ENCODE measurements at regions not wholly inside any gene's neighbourhood (a gene's known extent, or its start where the extent isn't known, plus 50 kb on each side); places are given as distances from the start of the nearest gene placed in this dataset.

DNA sequence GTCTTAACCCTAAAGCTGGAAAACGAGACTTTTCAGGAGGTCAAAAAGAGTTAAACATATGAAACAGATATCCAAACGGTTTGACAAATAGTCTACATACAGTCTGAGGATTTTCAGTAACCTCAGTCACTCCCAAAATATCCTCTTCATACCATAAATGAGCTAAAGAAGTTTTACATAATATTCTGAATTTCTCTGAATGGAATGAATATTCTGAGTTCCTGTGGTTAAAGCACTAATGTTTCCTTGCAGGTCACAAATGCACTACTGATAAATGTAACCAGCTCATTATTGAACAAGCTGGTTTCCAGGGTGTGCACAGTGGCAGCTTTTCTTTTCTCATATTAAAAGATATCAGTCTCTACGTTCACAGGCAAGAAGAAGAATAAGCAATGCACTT, 137.4 kb upstream of the POU1F1 start:
- no peak for DNase-seq (ENCODE audit: low spot score)

DNA sequence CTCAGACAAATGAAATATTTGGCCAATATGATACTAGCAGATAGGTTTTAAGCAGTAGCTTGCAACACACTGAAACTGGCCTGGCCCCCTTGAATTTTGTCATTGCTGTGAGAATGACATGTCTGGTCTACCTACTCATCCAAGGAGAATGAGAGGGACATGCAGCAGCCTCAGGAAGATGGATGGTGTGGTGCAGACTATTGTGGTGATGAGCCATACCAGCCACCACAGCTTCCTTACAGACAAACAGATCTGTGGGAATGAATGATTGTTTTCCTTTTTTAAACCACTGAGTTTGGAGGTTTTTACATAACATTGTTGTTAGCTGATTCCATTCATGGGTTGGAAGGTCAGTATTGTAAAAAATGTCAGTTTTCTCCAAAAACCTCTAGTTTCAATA, 133.7 kb upstream of the POU1F1 start:
- no peak for DNase-seq (ENCODE audit: low spot score)

GRCh38 chr3:87398168-87398801, 121.9 kb upstream of the POU1F1 start:
- DNase-seq (ENCODE audit: low spot score): no peak

DNA sequence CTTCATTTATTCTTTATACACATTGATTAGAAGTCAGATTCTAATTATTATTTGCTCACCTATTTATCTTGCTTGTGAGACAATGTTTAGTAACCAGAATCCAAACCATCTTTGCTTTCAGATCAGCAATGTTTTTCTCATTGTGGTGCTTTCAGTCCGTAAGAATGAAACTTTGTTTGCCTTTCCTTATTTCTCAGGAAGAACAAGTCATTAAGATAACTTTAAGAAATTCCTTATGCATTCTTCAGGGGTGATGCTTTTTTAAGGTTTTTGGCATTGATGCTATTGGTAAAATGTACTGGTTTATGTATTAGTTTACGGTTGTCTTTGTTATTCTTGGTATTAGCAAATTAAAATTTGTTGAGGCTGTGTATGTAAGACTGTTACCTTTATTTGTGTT, 120.8 kb upstream of the POU1F1 start:
- DNase-seq (ENCODE audit: low spot score): no peak

DNA sequence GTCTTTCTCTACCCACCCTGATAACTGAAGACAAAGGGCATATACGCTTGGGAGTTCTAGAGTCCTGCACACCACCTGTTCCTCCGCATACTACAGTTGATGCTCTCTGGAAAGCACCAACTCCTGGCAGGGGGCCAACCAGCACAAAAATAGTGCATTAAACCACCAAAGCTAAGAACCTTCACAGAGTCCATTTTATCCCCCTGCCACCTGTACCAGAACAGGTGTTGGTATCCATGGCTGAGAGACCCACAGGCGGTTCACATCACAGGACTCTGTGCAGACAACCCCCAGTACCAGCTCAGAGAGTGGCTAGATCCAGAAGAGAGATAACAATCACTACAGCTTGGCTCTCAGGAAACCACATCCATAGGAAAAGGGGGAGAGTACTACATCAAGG, 114.4 kb upstream of the POU1F1 start:
- DNase-seq (ENCODE audit: low spot score): no peak

GRCh38 chr3:87390353-87390752, 114.0 kb upstream of the POU1F1 start:
- no peak for DNase-seq (ENCODE audit: low spot score)

DNA sequence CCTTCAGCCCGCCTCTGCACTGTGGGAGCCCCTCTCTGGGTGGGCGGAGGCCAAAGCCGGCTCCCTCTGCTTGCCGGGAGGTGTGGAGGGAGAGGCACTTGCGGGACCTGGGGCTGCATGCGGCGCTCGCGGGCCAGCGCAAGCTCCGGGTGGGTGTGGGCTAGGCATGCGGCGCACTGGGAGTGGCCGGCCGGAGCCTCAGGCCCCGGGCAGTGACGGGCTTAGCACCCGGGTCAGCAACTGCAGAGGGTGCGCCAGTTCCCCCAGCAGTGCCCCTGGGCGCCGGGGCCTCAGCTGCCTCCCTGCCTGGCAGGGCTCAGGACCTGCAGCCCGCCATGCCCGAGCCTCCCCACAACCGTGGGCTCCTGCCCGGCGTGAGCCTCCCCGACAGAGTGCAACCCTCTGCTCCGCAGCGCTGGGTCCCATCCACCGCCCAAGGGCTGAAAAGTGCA, 98.9 kb upstream of the POU1F1 start:
- DNase-seq (ENCODE audit: low spot score): no peak

- no peak for DNase-seq (ENCODE audit: low spot score)
Measured at GRCh38 chr3:87370007-87370406, 93.6 kb upstream of the POU1F1 start.

DNA sequence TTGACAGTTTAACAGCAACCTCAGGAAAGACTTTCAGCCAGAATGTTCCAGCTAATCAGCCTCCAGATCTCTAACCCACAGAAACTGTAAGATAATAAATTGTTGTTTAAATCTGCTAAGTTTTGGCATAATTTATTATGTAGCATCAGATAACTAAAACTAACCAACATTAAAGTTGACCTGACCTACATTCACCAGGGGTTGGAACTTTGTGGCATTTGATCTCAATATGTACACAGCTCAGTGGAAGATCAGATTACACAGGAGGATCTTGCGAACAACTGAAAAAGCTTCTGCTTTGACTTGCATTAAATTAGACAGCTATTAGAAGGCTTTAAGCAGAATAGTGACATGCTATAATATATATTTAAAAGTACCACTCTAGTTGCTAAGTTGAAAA, 91.4 kb upstream of the POU1F1 start:
- DNase-seq (ENCODE audit: low spot score): no peak

DNA sequence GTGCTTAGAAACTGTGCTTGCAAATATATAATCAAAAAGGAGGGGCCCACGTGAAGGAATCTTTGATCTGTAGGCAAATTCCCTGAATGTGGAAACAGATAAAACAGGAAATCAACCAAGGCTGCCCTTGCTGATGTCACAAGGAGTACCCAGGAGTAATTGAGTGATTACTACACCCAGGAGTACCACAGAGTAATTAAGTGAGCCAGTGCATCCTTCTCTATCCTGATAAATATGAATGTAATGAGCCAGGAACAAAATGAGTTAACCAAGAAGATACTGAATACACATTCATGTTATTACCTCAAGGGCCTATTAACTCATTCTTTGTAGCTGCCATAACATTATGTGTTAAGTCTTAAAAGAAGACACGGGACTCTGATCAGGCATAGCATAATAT, 87.3 kb upstream of the POU1F1 start:
- no peak for DNase-seq (ENCODE audit: low spot score)

GRCh38 chr3:87361956-87362355, 85.6 kb upstream of the POU1F1 start:
- no peak for DNase-seq (ENCODE audit: low spot score)

DNA sequence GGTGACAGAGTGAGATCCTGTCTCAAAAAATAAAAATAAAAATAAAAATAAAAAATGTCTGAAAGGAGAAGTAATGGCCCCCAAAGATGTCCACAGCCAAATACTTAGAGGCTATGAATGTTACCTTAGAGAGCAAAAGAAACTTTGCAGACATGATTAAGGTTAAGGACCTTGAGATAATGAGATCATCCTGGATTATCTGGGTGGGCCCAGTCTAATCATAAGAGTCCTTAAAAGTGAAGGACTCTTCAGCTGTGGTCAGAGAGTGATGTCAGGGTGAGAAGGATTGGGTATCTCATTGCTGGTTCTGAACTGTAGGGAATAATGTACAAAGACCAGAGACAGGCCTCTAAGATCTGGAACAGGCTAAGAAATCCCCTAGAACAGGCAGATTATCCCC, 84.9 kb upstream of the POU1F1 start:
- no peak for DNase-seq (ENCODE audit: low spot score)

DNA sequence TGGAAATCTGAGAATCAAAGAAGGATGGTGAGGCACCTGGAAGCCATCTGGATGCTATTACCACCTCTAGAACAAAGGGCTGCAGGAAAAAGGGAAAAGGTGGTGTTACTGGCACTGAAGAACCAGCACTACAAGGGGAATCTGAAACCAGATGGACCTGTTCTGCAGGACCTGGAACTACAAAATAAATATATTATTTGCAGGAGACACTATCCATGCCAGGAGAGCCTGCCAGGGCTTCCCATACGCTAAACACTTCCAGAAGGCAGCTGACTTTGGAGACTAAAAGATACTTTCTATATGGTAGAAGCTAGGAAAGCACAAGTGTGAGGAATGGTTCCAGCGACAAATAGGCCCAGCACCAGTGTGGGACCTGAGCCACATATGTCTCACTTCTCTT, 83.4 kb upstream of the POU1F1 start:
- no peak for DNase-seq (ENCODE audit: low spot score)

DNA sequence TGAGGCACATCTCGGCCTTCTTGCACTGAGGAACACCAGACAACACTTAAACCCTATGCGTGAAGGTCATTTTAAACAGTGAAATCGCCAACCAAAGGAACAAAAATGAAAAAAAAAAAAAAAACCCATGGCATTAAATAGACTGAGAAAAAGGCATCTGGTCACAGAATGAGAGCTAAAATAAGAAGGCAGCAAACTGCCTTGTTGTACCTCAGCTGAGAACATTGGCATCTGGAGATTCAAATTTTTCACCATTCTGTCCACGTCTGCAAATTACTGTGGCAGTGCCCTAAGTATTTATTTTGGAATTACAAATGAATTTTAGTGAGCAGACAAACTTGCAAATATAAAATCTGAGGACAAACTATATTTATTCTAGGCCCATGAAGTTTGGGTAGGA, 82.6 kb upstream of the POU1F1 start:
- no peak for DNase-seq (ENCODE audit: low spot score)

GRCh38 chr3:87358066-87358465, 81.7 kb upstream of the POU1F1 start:
- DNase-seq (ENCODE audit: low spot score): no peak

DNA sequence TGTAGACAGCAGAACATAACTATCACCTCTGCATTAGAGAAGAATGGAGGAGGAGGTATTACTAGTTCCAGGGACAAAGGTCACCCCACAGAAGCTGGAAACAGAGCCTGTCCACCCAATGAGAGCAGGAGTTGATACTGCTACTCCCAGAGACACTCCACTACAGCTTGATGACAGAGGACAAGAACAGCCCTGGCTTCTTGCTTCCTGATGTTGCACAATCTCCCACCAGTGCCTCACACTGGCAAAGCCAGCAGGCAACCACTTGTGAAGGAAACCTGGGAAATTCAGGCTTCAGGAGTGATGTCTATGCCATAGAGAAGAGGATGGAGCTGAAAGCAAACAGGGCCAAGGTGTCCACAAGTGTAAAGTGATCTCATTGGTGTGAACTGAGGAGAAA, 78.0 kb upstream of the POU1F1 start:
- DNase-seq (ENCODE audit: low spot score): no peak

DNA sequence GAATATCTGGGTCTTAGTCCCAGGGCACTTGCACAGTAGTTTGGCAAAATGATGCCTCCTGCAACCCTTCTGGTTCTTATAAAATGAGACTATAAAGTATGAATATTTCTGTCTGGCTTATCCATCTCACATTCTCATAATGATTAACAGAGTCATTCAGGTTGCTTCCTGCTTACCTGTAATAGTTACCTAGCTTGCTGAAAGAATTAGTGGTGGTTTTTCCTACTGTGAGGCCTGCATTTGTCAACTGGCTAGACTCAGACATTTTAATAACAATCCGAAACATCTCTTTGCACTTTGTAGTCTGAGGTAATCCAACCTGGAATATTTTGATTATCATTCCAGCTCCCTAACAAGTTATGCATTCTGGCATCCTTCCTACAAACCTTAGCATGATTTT, 75.6 kb upstream of the POU1F1 start:
- no peak for DNase-seq (ENCODE audit: low spot score)

DNA sequence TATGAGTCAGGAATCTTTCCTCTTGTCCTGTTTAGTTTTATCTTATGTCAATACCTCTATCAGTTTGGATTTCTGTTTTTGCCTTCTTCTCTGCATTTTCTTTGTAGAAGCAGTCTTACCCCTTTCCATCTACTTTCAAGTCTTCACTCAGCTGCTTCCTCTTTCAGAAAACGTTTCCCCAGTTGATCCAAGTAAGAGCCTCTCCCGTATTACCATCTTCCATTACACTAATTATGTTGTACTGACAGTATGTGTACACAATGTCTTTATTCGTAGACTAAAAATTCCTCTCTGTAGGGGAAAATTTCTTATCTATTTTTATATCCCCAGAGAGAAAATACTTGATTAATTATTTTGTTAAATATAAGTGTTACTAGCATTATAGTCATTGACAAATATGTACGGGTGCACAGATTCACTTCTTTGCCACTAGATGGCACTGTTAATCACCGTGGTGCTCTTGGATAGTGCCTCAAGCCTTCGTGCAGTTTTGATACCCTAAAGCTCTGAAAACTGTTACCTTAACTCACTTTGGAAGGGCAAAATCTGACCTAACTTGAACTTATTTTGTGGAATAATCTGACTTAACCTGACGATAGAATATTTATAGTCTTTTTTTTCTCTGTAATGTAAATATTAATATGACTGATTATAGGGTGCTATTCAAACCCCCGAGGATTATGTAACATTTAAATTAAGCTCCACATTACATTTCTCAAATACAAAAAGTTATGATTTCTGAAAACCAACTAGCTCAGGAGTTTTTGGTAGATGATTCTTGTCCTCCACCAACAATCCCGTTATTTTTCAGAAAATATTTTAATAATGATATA, 74.2 kb upstream of the POU1F1 start:
- DNase-seq (ENCODE audit: low spot score): peak; percentile 42

GRCh38 chr3:87349833-87350232, 73.4 kb upstream of the POU1F1 start:
- DNase-seq (ENCODE audit: low spot score): no peak

DNA sequence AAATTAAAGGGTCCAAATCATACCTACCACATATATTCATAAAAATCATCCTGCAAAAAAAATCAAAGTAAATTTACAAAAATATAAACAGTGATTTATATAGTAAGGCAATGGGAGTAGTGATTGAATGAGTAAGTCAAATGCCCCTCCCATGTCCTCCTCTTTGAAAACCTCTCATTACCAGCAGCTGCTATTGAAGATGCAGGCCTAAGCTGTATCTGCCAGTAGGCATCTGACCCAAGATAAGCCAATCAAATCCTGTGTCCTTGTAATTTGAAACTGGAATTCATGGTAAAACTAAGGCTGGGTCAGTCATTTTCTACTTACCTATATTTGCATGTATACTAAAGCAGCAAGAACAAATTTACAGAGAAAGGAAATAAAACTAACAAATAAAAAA, 60.4 kb upstream of the POU1F1 start:
- no peak for DNase-seq (ENCODE audit: low spot score)

DNA sequence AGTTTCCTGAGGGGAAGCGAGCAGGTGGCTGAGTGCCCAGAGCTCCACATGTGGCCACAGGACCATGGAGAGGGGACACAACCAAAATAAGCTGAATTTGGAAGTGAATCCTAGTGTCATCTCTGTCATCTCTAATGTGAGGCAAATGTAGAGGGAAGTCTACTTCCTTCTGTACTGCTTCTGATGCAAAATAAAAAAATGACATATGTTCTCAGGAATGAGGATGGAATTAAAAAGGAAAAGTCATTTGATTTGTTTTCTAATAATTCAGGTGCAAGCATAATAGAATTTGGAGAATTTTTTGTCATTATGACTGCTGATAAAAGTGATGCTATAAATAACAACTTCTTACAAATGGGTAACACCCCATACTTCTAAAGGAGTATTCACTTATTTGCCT, 59.5 kb upstream of the POU1F1 start:
- no peak for DNase-seq (ENCODE audit: low spot score)

DNA sequence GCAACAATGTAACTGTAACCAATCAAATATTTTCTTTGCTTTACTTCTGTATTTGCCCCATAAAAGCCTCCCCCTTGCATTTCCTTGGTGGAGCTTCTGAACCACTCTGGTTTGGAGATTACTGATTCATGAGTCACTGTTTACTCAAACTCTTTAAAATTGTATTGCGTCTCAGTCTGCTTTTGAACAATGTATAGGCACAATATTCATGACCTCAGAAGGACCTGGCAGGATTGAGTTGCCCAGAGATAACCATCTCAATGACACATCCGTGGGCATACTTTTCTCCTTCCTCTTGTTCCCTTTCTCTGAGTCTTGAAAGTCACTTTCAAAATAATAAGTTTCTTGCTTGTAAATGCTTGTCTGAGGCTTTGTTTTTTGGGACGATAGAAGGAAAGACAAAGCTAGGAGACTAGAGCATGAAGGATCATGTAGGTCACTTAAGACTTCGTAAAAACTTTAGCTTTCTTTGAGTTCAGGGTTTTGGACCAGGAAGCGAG, 57.1 kb upstream of the POU1F1 start:
- no peak for DNase-seq (ENCODE audit: low spot score)

DNA sequence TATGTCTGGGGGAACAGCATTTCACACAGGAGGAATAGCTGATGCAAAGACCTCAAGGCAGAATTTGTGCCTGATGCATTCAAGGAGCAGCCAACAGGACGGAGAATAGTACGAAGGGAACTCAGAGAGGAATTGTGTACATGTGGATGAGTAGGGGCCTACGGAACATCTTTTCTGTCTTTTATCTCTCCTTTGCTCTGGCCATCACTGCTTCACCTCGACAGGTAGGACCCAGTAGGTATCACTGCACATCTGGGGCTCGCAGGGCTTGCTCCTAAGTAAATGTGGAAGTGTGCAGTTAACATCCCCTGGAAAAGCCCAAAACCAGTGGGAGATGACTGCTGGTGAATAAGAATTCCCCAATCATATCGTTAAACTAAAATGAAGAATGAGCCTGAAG, 56.4 kb upstream of the POU1F1 start:
- no peak for DNase-seq (ENCODE audit: low spot score)

- DNase-seq (ENCODE audit: low spot score): no peak
Measured at GRCh38 chr3:87329065-87329464, 52.7 kb upstream of the POU1F1 start.

Data from germinal center (tissue), 1 donor.